H1 (cell line): ENCODE measurements at regions not wholly inside any gene's neighbourhood (a gene's known extent, or its start where the extent isn't known, plus 50 kb on each side); places are given as distances from the start of the nearest gene placed in this dataset.
"Not testable (repeated sequence)": the region's sequence is repeated elsewhere in the genome, so short reads cannot be mapped to it uniquely, and the experiment has no call there.

Source experiments
- CTCF ChIA-PET: fragments of 300-600 bp; sonication (Branson Sonifier 250); formaldehyde crosslinking; loops from one replicate; lab custom pipeline; 2021; ENCODE audit not compliant: partially characterized antibody; lab: Charles Lee
- POLR2A ChIA-PET: fragments of 300-600 bp; sonication (Branson Sonifier 250); formaldehyde crosslinking; loops from one replicate; lab custom pipeline; 2021; ENCODE audit warnings: inconsistent platforms; ENCODE audit not compliant: partially characterized antibody; lab: Charles Lee
- DNase-seq, 2 experiments: peaks; one replicate each; pipeline versions ENCODE4 v3.0.0 to v3.0.0-alpha.2; 2010 to 2022; ENCODE audit warnings: low spot score in 2 of 2, low read depth in 1 of 2, mixed read lengths in 1 of 2
- FAIRE-seq: peaks from 2 replicates; lab custom pipeline; 2011; peaks lifted over from hg19 to GRCh38; lab: Jason Lieb, UNC
- H2AFZ ChIP-seq: 2 replicates; pipeline ENCODE4 v1.8.1; 2012; ENCODE audit warnings: low read length, inconsistent platforms
- H2AK5ac ChIP-seq: 2 replicates; pipeline ENCODE4 v1.6.1; 2013; ENCODE audit warnings: low read depth, low read length
- H2BK120ac ChIP-seq: replicated peaks from 2 replicates; pipeline ENCODE3; 2013; ENCODE audit warnings: low read depth, low read length, inconsistent platforms
- H2BK12ac ChIP-seq: 2 replicates; pipeline ENCODE4 v1.6.1; 2013; ENCODE audit warnings: low read depth, low read length
- H2BK15ac ChIP-seq: 2 replicates; pipeline ENCODE4 v1.6.1; 2013; ENCODE audit warnings: low read length
- H2BK20ac ChIP-seq: 2 replicates; pipeline ENCODE4 v1.6.1; 2013; ENCODE audit warnings: low read length
- H2BK5ac ChIP-seq: 2 replicates; pipeline ENCODE4 v1.6.1; 2013; ENCODE audit warnings: low read depth, low read length
- H3K14ac ChIP-seq: 2 replicates; pipeline ENCODE4 v1.6.1; 2013; ENCODE audit warnings: inconsistent platforms; ENCODE audit not compliant: insufficient read length
- H3K18ac ChIP-seq: 2 replicates; pipeline ENCODE4 v1.6.1; 2013; ENCODE audit warnings: low read length; ENCODE audit errors: extremely low read depth
- H3K23ac ChIP-seq: 2 replicates; pipeline ENCODE4 v1.6.1; 2013; ENCODE audit warnings: inconsistent platforms; ENCODE audit not compliant: insufficient read length
- H3K23me2 ChIP-seq: 2 replicates; pipeline ENCODE4 v1.6.1; 2013; ENCODE audit warnings: low read depth, low read length
- H3K27ac ChIP-seq: 2 replicates; pipeline ENCODE4 v1.6.1; 2011; ENCODE audit warnings: low read depth, low read length, inconsistent platforms
- H3K27me3 ChIP-seq, 4 experiments: replicated peaks in 1 of 4; 1 replicate in 1 of 4; 2 replicates in 3 of 4; pipeline versions ENCODE4 v1.6.1 to v1.8.1; 2011 to 2013; ENCODE audit warnings: low read length in 3 of 4, mild to moderate bottlenecking in 3 of 4, inconsistent platforms in 2 of 4, mixed read lengths in 2 of 4, moderate library complexity in 1 of 4; ENCODE audit not compliant: control insufficient read depth in 3 of 4, insufficient read depth in 3 of 4; ENCODE audit errors: extremely low read depth in 1 of 4
- H3K36me3 ChIP-seq, 4 experiments: 2 replicates each; pipeline versions ENCODE4 v1.6.1 to v1.8.1; 2011 to 2013; ENCODE audit warnings: mild to moderate bottlenecking in 4 of 4, low read length in 3 of 4, moderate library complexity in 2 of 4, control low read depth in 1 of 4, inconsistent platforms in 1 of 4; ENCODE audit not compliant: insufficient read depth in 4 of 4, control insufficient read depth in 2 of 4
- H3K4ac ChIP-seq: replicated peaks from 2 replicates; pipeline ENCODE3; 2013; ENCODE audit warnings: low read length, low read depth, mixed read lengths, inconsistent platforms; ENCODE audit not compliant: insufficient read length
- H3K4me1 ChIP-seq, 4 experiments: replicated peaks in 1 of 4; 1 replicate in 1 of 4; 2 replicates in 3 of 4; pipeline versions ENCODE4 v1.6.1 to v1.8.1; 2011 to 2013; ENCODE audit warnings: low read length in 3 of 4, inconsistent platforms in 2 of 4, mixed read lengths in 1 of 4; ENCODE audit not compliant: insufficient read depth in 4 of 4, control insufficient read depth in 3 of 4
- H3K4me2 ChIP-seq, 2 experiments: 2 replicates each; pipeline versions ENCODE4 v1.6.1 to v1.8.1; 2011 to 2013; ENCODE audit warnings: low read depth in 2 of 2, low read length in 2 of 2, control low read depth in 1 of 2, inconsistent platforms in 1 of 2, mild to moderate bottlenecking in 1 of 2; ENCODE audit not compliant: insufficient read depth in 1 of 2
- H3K4me3 ChIP-seq, 4 experiments: fragments of 200-600, 300-600 bp in 1 of 4; sonication (generic), shearing (Covaris generic), sonication (Bioruptor Twin) in 1 of 4; 2 replicates each; pipeline versions ENCODE4 v1.5.1 to v1.8.1; 2011 to 2016; ENCODE audit warnings: low read length in 4 of 4, low read depth in 3 of 4, control low read depth in 2 of 4, inconsistent platforms in 2 of 4, mild to moderate bottlenecking in 2 of 4, mixed read lengths in 1 of 4, moderate library complexity in 1 of 4; ENCODE audit not compliant: insufficient read depth in 2 of 4; ENCODE audit errors: extremely low read depth in 1 of 4
- H3K56ac ChIP-seq: replicated peaks from 2 replicates; pipeline ENCODE3; 2013; ENCODE audit warnings: low read depth, mild to moderate bottlenecking, mixed read lengths, low read length, inconsistent platforms; ENCODE audit not compliant: insufficient read length
- H3K79me1 ChIP-seq: 2 replicates; pipeline ENCODE4 v1.6.1; 2013; ENCODE audit warnings: low read depth, low read length, control low read depth
- H3K79me2 ChIP-seq, 2 experiments: 2 replicates each; pipeline versions ENCODE4 v1.6.1 to v1.8.1; 2012 to 2013; ENCODE audit warnings: low read length in 2 of 2, mild to moderate bottlenecking in 2 of 2, inconsistent platforms in 1 of 2; ENCODE audit not compliant: insufficient read depth in 2 of 2, control insufficient read depth in 1 of 2
- H3K9ac ChIP-seq, 4 experiments: replicated peaks in 1 of 4; 1 replicate in 1 of 4; 2 replicates in 3 of 4; pipeline versions ENCODE4 v1.6.1 to v1.8.1; 2011 to 2013; ENCODE audit warnings: low read depth in 3 of 4, low read length in 3 of 4, control low read depth in 2 of 4, mild to moderate bottlenecking in 2 of 4, moderate library complexity in 2 of 4, inconsistent platforms in 1 of 4; ENCODE audit errors: extremely low read depth in 1 of 4
- H3K9me3 ChIP-seq, 2 experiments: 2 replicates each; pipeline versions ENCODE4 v1.6.1 to v1.8.1; 2012 to 2013; ENCODE audit warnings: mild to moderate bottlenecking in 2 of 2, moderate library complexity in 2 of 2, control low read depth in 1 of 2, inconsistent platforms in 1 of 2, low read depth in 1 of 2, low read length in 1 of 2, mixed read lengths in 1 of 2; ENCODE audit not compliant: insufficient read depth in 2 of 2
- H4K20me1 ChIP-seq, 2 experiments: replicated peaks in 1 of 2; 2 replicates each; pipeline versions ENCODE3 to v1.8.1; 2011 to 2013; ENCODE audit warnings: inconsistent platforms in 2 of 2, low read length in 2 of 2, mild to moderate bottlenecking in 1 of 2; ENCODE audit not compliant: insufficient read depth in 2 of 2, control insufficient read depth in 1 of 2
- H4K5ac ChIP-seq: 2 replicates; pipeline ENCODE4 v1.6.1; 2013; ENCODE audit warnings: low read length, low read depth, mixed read lengths, inconsistent platforms; ENCODE audit not compliant: insufficient read length
- H4K8ac ChIP-seq: 2 replicates; pipeline ENCODE4 v1.8.0; 2013; ENCODE audit warnings: mild to moderate bottlenecking, moderate library complexity, low read length, inconsistent platforms; ENCODE audit not compliant: insufficient read depth; ENCODE audit errors: extremely low read depth
- H4K91ac ChIP-seq: replicated peaks from 2 replicates; pipeline ENCODE3; 2013; ENCODE audit warnings: low read length, mixed read lengths, inconsistent platforms; ENCODE audit not compliant: insufficient read length
- WGBS, 2 experiments: shearing (Covaris generic) in 1 of 2; methylation state at CpG; one replicate each; pipeline versions ENCODE4 v1.1.6 to v1.1.7; 2013 to 2015; ENCODE audit warnings: low lambda C conversion rate in 2 of 2, mixed read lengths in 2 of 2, inconsistent platforms in 1 of 2, low coverage in 1 of 2, missing lambda C conversion rate in 1 of 2; ENCODE audit not compliant: insufficient replicate concordance in 2 of 2, insufficient coverage in 1 of 2, insufficient read length in 1 of 2; ENCODE audit errors: extremely low coverage in 1 of 2, missing lambda C conversion rate in 1 of 2; 5-methylcytosine and 5-hydroxymethylcytosine counted together

GRCh38 chr9:39616480-39616879 is 261.0 kb downstream of the SPATA31A1 start:
- H2AFZ ChIP-seq, H3K79me2 ChIP-seq, H3K56ac ChIP-seq, H3K9me3 ChIP-seq, H3K36me3 ChIP-seq, H3K27me3 ChIP-seq, H3K4me3 ChIP-seq, H2AK5ac ChIP-seq, H3K4me2 ChIP-seq, DNase-seq, CTCF ChIA-PET, H3K79me1 ChIP-seq, H3K4ac ChIP-seq, H3K14ac ChIP-seq, FAIRE-seq, H4K91ac ChIP-seq, H4K8ac ChIP-seq, H3K18ac ChIP-seq, H2BK20ac ChIP-seq, POLR2A ChIA-PET, H3K27ac ChIP-seq, H2BK15ac ChIP-seq, H4K20me1 ChIP-seq, H3K9ac ChIP-seq, H4K5ac ChIP-seq, H2BK5ac ChIP-seq, H2BK120ac ChIP-seq, H3K23ac ChIP-seq, H3K4me1 ChIP-seq, H2BK12ac ChIP-seq, H3K23me2 ChIP-seq: not testable (repeated sequence)
- 92% methylated on average over 2 of the region's 4 CpGs; no CpG with 5 or more reads in 1 of the 2 experiments for WGBS, 2 experiments

- WGBS, 2 experiments: no CpG with 5 or more reads among the region's 10 CpGs
- H2BK120ac ChIP-seq, H3K23ac ChIP-seq, H4K5ac ChIP-seq, H3K4me3 ChIP-seq, POLR2A ChIA-PET, H3K9ac ChIP-seq, H3K36me3 ChIP-seq, H2BK20ac ChIP-seq, H2BK5ac ChIP-seq, H2BK12ac ChIP-seq, FAIRE-seq, H3K79me2 ChIP-seq, H4K8ac ChIP-seq, H3K4me1 ChIP-seq, H3K4ac ChIP-seq, H2BK15ac ChIP-seq, DNase-seq, H3K14ac ChIP-seq, H3K18ac ChIP-seq, H4K20me1 ChIP-seq, H4K91ac ChIP-seq, H2AFZ ChIP-seq, H3K4me2 ChIP-seq, H3K79me1 ChIP-seq, H3K27me3 ChIP-seq, CTCF ChIA-PET, H2AK5ac ChIP-seq, H3K23me2 ChIP-seq, H3K27ac ChIP-seq, H3K9me3 ChIP-seq, H3K56ac ChIP-seq: not testable (repeated sequence)
Observed at GRCh38 chr9:39624048-39624447, 268.6 kb downstream of the SPATA31A1 start.
